Muscle of leg (tissue), 3 donors: ENCODE measurements at regions not wholly inside any gene's neighbourhood (a gene's known extent, or its start where the extent isn't known, plus 50 kb on each side); places are given as distances from the start of the nearest gene placed in this dataset.
"Not testable (repeated sequence)": the region's sequence is repeated elsewhere in the genome, so short reads cannot be mapped to it uniquely, and the experiment has no call there.

Experiments used
- DNase-seq: peaks from one replicate; pipeline ENCODE4 v3.0.0; 2013
- H3K27ac ChIP-seq: one replicate; pipeline ENCODE4 v1.5.1; 2013; ENCODE audit warnings: mild to moderate bottlenecking, low read length, control low read depth
- H3K27me3 ChIP-seq: one replicate; pipeline ENCODE4 v1.6.1; 2013; ENCODE audit warnings: low read length; ENCODE audit not compliant: control insufficient read depth, insufficient read depth
- H3K36me3 ChIP-seq: one replicate; pipeline ENCODE4 v1.6.1; 2013; ENCODE audit warnings: low read length; ENCODE audit not compliant: control insufficient read depth, insufficient read depth
- H3K4me1 ChIP-seq: one replicate; pipeline ENCODE4 v1.6.1; 2013; ENCODE audit warnings: low read length; ENCODE audit not compliant: control insufficient read depth, insufficient read depth
- H3K4me3 ChIP-seq: one replicate; pipeline ENCODE4 v1.5.1; 2013; ENCODE audit warnings: low read length, control low read depth
- H3K9me3 ChIP-seq: replicated peaks from 2 replicates; pipeline ENCODE4 v1.6.1; 2013; ENCODE audit warnings: low read depth, low read length; ENCODE audit not compliant: control insufficient read depth
- WGBS: methylation state at CpG from one replicate; pipeline ENCODE4 v1.1.5; 2013; ENCODE audit warnings: missing lambda C conversion rate; ENCODE audit not compliant: insufficient coverage; 5-methylcytosine and 5-hydroxymethylcytosine counted together

DNA sequence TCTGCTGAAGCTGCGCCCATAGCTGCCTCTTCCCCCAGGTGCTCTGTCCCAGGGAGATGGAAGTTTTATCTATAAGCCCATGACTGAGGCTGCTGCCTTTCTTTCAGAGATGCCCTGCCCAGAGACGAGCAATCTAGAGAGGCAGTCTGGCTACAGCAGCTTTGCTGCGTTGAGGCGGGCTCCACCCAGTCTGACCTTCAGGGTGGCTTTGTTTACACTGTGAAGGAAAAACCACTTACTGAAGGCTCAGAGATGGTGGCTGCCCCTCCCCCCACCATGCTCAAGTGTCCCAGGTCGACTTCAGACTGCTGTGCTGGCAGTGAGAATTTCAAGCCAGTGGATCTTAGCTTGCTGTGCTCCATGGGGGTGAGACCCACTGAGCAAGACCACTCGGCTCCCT, 1029.9 kb upstream of the COX7C start:
- H3K27me3 ChIP-seq, H3K36me3 ChIP-seq, DNase-seq, H3K27ac ChIP-seq, H3K4me3 ChIP-seq, H3K4me1 ChIP-seq: not testable (repeated sequence)
- peaks cover 11% of the 10 kb centered on the region for H3K9me3 ChIP-seq
- WGBS, result 38% methylated on average over 4 of the region's 6 CpGs

DNA sequence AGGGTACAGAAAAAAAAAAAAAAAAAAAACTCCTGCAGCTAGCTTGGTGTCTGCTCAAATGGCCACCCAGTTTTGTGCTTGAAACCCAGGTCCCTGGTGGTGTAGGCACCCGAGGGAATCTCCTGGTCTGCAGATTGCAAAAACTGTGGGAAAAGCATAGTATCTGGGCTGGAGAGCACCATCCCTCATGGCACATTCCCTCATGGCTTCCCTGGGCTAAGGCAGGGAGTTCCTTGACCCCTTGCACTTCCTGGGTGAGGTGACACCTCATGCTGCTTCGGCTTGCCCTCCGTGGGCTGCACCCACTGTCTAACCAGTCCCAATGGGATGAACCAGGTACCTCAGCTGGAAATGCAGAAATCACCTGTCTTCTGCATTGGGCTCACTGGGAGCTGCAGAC, 1029.5 kb upstream of the COX7C start:
- 82% methylated on average over 2 of the region's 3 CpGs for WGBS
- not testable (repeated sequence) for H3K4me3 ChIP-seq, H3K36me3 ChIP-seq, H3K27ac ChIP-seq, H3K4me1 ChIP-seq, H3K27me3 ChIP-seq, DNase-seq
- peaks cover 11% of the 10 kb centered on the region for H3K9me3 ChIP-seq

DNA sequence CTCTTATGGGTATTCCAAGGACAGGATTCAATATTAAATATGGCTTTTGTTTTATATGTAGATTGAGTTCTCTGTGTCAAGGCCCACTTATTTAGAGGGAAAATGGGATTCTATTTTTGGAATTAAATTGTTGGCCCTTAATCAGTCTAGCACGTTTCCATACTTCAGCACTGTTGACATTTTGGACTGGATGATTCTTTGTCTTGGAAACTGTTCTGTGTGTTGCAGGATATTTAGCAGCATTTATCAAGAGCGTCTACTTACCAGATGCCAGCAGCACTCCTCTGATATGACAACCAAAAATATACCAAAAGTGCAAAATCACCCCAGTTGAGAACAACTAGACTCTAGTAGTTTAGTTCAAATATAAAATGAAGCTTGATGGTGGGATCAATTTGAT, 1027.0 kb upstream of the COX7C start:
- H3K36me3 ChIP-seq, result no peaks in the 10 kb centered on the region
- WGBS, result no CpG with 5 or more reads among the region's 2 CpGs
- peaks cover 6% of the 10 kb centered on the region for H3K9me3 ChIP-seq
- no peak for DNase-seq
- H3K4me1 ChIP-seq, result no peaks in the 10 kb centered on the region
- no peak overlapping the region for H3K4me3 ChIP-seq
- H3K27ac ChIP-seq, result no peak overlapping the region
- no peaks in the 10 kb centered on the region for H3K27me3 ChIP-seq

DNA sequence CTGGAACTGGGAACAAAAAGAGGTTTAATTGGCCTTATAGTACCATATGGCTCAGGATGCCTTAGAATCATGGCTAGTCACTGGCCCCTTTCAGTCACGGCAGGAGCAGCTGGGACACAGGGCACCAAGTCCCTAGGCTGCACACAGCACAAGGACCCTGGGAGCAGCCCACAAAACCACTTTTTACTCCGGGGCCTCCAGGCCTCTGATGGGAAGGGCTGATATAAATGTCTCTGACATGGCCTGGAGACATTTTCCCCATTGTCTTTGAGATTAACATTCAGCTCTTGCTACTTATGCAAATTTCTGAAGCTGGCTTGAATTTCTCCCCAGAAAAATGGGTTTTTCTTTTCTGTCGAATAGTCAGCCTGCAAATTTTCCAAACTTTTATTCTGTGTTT, 1026.4 kb upstream of the COX7C start:
- DNase-seq, result no peak
- peaks cover 6% of the 10 kb centered on the region for H3K9me3 ChIP-seq
- no peaks in the 10 kb centered on the region for H3K36me3 ChIP-seq
- no peak overlapping the region for H3K4me3 ChIP-seq
- 60% methylated on average over 1 of the region's 3 CpGs for WGBS
- no peak overlapping the region for H3K27ac ChIP-seq
- H3K27me3 ChIP-seq, result no peaks in the 10 kb centered on the region
- no peaks in the 10 kb centered on the region for H3K4me1 ChIP-seq

DNA sequence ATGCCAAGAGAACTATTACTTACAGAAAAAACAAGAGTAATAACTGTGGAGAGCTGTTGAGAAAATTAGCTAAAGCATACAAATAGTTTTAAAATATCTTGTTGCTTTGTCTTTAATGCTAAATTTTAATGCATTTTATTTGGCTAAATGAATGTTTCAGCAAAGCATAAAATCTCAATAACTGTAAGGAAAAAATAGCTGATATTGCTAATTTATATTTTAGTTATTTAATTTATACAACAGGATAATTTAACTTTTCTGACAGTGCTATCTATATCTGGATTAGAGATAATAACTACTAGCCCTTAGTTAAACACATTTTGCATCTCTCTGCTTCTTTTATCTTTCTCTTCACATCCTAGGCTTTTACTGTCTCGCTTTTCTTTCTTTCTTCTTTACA, 1014.9 kb upstream of the COX7C start:
- Histone ChIP-seq H3K36me3 (no peaks in the 10 kb centered on the region), H3K9me3 (no peaks in the 10 kb centered on the region), H3K27ac (no peak overlapping the region), H3K4me1 (no peaks in the 10 kb centered on the region), H3K4me3 (no peak overlapping the region), H3K27me3 (no peaks in the 10 kb centered on the region)
- no CpG with 5 or more reads among the region's 1 CpG for WGBS
- no peak for DNase-seq

DNA sequence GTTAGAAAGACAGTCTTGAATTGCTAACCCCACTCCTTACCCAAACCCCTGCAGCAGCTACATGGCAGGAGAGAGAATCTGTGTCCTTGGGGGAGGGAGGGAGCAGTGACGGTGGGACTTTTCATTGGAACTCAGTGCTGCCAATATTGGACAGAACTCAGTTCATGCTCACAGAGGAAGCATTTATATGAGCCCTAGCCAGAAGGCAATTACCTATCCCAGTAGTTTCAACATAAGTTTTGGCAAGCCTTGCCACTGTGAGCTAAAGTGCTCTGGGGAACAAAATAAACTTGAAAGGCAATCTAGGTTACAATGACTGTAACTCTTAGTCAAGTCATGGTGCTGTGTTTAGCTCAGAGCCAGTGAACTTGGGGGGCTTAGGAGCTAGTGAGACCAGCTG, 1013.4 kb upstream of the COX7C start:
- H3K4me1 ChIP-seq, result no peaks in the 10 kb centered on the region
- H3K4me3 ChIP-seq, result no peak overlapping the region
- H3K36me3 ChIP-seq, result no peaks in the 10 kb centered on the region
- no CpG with 5 or more reads among the region's 1 CpG for WGBS
- H3K27ac ChIP-seq, result no peak overlapping the region
- peak; percentile 1 for DNase-seq
- H3K9me3 ChIP-seq, result no peaks in the 10 kb centered on the region
- H3K27me3 ChIP-seq, result no peaks in the 10 kb centered on the region

DNA sequence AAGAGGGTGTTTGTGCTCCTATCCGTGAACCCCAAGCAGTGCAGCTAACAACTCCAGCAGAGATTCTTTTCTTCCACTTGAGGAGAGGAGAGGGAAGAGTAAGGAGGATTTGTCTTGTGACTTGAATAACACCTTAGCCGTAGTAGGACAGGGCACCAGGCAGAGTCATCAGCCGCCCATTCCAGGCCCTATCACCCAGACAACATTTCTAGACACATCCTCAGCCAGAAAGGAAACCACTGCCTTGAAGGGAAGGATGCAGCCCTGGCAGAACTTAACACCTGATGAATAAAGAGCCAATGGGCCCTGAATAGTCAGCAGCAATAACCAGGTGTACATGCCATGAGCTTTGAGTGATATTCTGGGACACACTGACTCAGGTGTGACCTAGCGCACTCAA, 1013.0 kb upstream of the COX7C start:
- Histone ChIP-seq H3K9me3 (no peaks in the 10 kb centered on the region), H3K27me3 (no peaks in the 10 kb centered on the region), H3K4me1 (no peaks in the 10 kb centered on the region), H3K36me3 (no peaks in the 10 kb centered on the region), H3K4me3 (no peak overlapping the region), H3K27ac (no peak overlapping the region)
- whole genome bisulfite sequencing, result 100% methylated on average over 1 of the region's 4 CpGs
- no peak for DNase-seq

DNA sequence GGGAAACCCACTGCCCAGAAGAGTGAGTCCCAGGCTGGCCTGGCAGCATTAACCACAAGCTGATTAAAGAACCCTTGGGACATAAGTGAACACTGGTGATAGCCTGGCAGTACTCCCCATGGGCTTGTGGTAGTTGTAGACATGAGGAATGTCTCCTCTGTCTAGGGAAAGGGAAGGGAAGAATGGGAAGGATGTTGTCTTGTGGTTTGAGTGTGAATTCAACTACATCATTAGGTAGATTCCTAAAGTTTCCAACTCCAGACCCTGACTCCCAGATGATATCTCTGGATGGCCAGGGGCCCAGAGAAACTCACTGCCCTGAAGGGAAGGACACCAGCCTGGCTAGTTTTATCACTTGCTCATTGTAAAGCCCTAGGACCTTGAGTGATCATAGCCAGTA, 1012.4 kb upstream of the COX7C start:
- H3K9me3 ChIP-seq, result no peaks in the 10 kb centered on the region
- no peaks in the 10 kb centered on the region for H3K27me3 ChIP-seq
- H3K4me3 ChIP-seq, result no peak overlapping the region
- no peaks in the 10 kb centered on the region for H3K4me1 ChIP-seq
- no peak overlapping the region for H3K27ac ChIP-seq
- no peaks in the 10 kb centered on the region for H3K36me3 ChIP-seq
- DNase-seq, result no peak

DNA sequence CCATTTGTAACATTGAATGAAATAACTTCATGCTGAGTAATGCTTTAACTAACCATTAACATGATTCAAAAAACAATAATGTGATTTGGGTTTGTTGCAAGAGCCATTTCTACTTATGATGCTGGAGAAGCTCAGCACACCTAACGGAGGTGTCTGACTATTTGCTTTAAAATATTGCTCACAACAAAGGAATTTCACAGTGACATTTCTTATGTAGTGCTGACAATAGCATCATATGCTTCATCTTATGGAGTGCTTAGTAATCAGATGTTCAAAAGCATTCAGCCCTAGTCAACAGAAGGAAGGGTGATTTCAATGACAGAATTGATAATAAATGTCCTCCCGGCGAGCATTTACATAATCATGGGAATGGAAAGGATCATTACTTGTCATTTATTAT, 1003.3 kb upstream of the COX7C start:
- H3K4me1 ChIP-seq, result no peaks in the 10 kb centered on the region
- no peaks in the 10 kb centered on the region for H3K36me3 ChIP-seq
- DNase-seq, result no peak
- H3K27me3 ChIP-seq, result no peaks in the 10 kb centered on the region
- H3K9me3 ChIP-seq, result peaks cover 3% of the 10 kb centered on the region
- H3K4me3 ChIP-seq, result no peak overlapping the region
- H3K27ac ChIP-seq, result no peak overlapping the region
- no CpG with 5 or more reads among the region's 3 CpGs for WGBS

DNA sequence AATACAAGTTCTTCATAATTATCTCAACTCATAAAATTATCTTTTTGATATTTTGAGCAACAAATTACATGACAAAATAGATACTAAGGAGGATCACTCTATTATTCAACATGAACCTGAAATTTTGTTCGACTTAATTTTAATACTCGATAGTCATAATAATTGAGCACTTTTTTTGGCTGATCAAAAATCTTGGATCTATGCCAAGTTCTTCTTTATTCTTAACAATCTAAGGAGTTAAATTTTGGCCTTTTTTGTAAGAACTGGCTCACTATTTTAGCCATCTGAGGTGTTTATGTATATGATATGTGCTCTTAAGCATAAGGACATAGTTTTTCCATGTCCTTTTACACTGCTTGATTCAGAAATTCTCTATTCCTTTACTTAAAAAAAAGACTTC, 996.1 kb upstream of the COX7C start:
- H3K36me3 ChIP-seq, result no peaks in the 10 kb centered on the region
- peaks cover 2% of the 10 kb centered on the region for H3K9me3 ChIP-seq
- DNase-seq, result no peak
- no CpG with 5 or more reads among the region's 2 CpGs for WGBS
- H3K27ac ChIP-seq, result no peak overlapping the region
- no peaks in the 10 kb centered on the region for H3K27me3 ChIP-seq
- H3K4me1 ChIP-seq, result no peaks in the 10 kb centered on the region
- H3K4me3 ChIP-seq, result no peak overlapping the region

DNA sequence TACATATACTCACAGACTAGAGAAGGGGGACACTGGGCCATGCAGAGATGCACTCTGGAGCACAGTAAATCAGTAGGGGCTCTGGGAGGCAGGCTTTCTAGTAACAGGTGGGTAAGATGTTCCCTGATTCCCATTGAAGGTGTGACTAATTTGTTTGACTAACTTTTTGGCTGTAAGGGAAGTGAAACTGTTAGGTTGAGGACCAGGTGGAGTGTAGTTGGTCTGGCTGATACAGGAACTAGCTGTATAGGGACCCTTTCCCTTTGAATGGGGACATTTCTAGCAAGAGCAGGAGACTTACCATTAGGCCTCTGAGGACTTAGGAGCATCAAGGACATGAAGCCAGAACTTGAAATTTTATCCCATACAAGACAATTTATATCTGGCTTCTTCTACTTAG, 989.6 kb upstream of the COX7C start:
- no peaks in the 10 kb centered on the region for H3K4me1 ChIP-seq

More for the DNA sequence above, 989.6 kb upstream of the COX7C start:
- no peak for DNase-seq
- Histone ChIP-seq H3K27me3 (no peaks in the 10 kb centered on the region), H3K4me3 (no peak overlapping the region), H3K9me3 (no peaks in the 10 kb centered on the region), H3K36me3 (no peaks in the 10 kb centered on the region), H3K27ac (no peak overlapping the region)
